ENCODE measurements at regions not wholly inside any gene's neighbourhood (a gene's known extent, or its start where the extent isn't known, plus 50 kb on each side); places are given as distances from the start of the nearest gene placed in this dataset.
"Not testable (repeated sequence)": the region's sequence is repeated elsewhere in the genome, so short reads cannot be mapped to it uniquely, and the experiment has no call there.

DNA sequence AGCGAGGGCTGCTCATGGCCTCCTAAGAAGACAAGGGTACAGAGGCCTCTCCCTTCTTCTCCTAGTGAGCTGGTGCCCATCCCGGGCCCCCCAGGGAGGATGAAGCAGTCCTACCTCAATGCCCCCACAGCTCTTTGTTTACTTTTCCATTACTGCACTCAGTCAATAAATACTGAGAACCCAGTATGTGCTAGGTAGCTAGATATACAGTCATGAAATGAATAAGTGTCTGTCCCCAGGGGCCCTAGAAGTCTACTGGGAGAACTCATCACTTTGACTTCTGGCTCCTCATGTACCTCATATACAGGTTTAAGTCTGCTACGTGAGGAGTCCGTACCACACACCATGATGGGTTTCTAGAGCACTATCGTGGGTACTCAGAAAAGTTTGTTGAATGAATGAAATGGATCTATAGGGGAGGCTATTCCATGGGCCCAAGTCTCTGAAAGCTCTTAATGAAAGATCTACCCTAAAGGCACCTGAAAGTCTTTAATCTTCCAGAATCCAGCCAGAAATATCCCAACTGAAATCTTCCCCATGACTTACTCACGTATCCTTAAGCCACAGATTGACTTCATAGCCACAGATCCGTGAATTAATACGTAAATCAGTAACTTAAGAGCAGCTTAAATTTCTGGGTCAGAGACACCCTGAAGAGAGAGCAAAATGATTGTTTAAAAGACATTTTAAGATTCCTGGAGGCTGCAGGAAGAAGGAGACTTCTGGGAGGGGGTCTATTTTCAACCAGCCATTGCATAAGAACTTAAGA is 51.6 kb upstream of the POMP start:
- DNase-seq (ENCODE audit: low read depth in 2 of 2), result no peak

DNA sequence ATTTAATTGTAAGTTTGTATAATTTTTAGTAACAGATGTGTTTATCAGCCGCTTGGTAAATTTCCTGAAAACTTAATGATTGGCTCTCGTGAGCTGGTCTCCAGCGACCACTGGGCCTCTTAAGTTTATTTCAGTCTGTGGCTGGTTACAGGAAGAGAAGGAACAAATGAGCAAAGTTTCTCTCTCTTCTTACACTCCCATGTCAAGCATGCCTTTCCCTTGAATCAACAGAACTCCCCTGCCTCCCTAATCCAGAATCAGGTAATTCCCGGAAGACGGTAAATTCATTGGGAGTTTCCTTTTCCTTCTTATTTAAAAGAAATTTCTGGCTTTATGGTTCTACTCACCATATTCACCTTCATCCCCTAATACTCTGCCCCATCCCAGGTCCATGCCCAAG is 52.5 kb upstream of the POMP start:
- no peak for DNase-seq (ENCODE audit: low read depth in 2 of 2)

DNA sequence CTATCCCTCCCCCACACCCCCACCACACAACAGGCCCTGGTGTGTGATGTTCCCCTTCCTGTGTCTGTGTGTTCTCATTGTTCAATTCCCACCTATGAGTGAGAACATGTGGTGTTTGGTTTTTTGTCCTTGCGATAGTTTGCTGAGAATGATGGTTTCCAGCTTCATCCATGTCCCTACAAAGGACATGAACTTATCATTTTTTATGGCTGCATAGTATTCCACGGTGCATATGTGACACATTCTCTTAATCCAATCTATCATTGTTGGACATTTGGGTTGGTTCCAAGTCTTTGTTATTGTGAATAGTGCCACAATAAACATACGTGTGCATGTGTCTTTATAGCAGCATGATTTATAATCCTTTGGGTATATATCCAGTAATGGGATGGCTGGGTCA is 53.8 kb upstream of the POMP start:
- not testable (repeated sequence) for DNase-seq (ENCODE audit: low read depth in 2 of 2)

DNA sequence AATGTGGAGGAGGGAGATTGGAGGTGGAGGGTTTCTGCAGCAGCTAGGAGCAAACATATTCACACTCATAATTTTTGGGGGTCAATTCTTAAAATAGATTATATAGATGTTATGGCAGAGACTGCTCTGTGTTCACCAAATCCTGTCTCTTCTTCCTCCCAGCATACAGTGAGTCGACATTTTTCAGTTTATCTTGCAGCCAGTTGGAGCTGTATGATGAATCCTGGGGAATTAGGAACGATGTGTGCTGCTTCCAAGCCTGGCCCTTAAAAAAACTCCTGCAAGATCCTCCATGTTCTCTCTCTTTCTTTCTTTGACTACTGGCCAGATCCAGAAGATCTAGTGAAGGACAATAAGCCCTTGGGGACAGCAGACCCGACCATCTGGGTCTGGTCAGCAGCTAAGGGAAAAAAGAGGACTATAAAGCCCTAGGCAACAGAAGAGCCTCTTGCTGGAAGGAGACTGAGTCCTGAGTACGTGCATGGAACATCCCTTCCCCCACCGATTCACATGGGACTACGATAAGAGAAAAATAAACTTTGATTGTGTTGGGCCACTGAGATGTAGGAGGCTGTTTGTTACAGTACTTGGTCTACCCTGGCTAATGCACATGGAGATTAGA is 55.8 kb upstream of the POMP start:
- no peak for DNase-seq (ENCODE audit: low read depth in 2 of 2)

DNA sequence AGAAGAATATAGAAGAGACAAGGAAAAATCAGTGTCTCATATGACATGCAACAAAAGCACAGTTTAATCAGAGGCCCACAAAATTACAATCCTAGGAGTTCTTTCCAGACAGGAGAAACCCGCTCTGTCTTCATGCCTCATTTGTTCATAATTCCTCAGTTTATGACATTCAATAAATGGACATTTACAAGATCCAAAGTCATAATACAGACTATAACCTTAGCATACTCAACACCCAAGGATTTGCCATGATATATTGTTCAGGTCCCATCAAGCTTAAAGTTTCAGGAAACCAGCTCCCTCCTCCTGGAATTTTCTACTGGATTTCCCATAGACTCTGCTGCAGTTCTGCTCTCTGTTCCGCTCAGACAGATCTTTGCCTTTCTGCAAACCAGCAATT is 56.4 kb upstream of the POMP start:
- no peak for DNase-seq (ENCODE audit: low read depth in 2 of 2)

DNA sequence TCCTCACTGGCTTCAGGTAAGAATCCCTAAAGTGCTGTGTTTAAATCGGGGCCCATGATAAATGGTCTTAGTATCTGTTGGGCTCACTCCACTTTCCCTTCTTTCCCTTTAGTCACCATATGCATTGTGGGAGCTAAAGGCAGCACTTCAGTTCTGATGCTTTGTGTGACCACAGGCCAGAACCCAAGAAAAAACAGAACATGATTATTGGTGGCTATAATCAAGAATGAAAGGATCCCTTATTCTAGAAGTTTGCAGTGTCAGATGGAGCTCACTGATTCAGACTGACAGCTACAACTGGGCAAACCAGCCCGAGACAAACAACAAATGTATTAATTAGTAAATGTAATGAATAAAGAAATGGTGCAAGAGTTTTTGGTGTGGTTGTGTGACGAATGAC is 57.3 kb upstream of the POMP start:
- no peak for DNase-seq (ENCODE audit: low read depth in 2 of 2)

DNA sequence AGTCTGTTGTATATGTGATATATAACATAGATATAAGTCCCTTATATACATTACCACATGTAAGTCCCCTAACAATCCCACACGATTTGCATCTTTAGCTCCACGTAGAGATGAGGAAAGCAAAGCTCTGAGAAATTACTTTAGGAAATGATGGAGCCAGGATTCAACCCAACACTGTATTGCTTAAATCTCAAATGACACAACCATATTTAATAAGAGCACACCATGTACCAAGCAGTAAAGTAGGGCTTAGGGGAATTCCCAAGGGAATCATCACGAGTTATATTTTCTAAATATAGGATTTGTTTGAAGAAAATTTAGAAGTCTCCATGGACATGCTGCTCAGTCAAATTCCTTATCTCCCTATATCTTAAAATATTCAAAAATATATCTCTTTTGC is 61.3 kb upstream of the POMP start:
- no peak for DNase-seq (ENCODE audit: low read depth in 2 of 2)

DNA sequence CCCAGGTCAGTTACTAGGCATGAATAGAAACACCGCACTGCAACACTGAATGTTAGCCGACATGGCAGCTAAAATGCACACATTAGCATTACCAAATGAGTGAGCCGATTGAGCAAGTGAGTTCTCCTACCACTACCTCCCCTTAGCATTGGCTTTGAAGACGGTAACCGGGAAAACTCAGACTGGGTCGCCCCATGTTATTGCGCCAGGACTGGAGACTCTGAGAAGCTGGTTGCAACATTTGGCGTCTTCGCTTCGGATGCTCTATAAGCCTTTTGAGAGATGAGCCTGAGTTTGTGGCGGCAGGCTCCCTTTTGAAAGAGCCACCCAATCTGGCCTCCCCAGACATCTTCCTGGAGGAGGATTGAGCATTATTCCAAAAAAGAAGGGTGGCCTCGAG is 68.5 kb upstream of the POMP start:
- no peak for DNase-seq (ENCODE audit: low read depth in 2 of 2)

DNA sequence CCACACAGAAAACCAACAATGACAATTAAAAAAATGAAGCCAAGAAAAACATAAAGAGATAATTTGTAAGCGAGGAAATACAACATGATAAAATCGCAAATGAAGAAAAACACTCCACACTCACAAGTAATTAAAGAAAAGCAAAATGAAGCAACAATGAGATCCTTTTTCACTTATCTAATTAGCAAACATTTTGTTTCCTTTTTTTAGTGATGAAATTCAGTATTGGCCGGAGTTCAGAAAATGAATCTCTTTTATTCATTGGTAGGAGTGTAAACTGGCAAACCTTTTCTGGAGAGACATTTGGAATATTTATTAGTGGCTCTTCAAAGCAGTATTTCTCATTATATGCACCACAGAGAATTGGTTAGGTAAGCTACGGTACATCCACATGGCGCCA is 70.6 kb upstream of the POMP start:
- DNase-seq (ENCODE audit: low read depth in 2 of 2), result no peak

DNA sequence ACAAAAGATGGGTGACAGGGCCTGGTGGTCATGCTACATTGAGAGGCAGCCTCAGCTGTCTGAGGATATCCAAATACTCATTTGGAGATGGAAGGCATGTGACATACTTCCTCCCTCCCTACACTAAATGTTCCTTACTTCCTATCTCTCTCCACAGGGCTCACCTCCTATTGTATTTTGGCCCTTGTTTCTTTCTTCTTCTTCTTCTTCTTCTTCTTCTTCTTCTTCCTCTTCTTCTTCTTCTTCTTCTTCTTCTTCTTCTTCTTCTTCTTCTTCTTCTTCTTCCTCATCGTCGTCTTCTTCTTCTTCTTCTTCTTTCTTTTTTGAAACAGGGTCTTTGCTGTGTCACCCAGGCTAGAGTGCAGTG is 71.8 kb upstream of the POMP start:
- no peak for DNase-seq (ENCODE audit: low read depth in 2 of 2)

DNA sequence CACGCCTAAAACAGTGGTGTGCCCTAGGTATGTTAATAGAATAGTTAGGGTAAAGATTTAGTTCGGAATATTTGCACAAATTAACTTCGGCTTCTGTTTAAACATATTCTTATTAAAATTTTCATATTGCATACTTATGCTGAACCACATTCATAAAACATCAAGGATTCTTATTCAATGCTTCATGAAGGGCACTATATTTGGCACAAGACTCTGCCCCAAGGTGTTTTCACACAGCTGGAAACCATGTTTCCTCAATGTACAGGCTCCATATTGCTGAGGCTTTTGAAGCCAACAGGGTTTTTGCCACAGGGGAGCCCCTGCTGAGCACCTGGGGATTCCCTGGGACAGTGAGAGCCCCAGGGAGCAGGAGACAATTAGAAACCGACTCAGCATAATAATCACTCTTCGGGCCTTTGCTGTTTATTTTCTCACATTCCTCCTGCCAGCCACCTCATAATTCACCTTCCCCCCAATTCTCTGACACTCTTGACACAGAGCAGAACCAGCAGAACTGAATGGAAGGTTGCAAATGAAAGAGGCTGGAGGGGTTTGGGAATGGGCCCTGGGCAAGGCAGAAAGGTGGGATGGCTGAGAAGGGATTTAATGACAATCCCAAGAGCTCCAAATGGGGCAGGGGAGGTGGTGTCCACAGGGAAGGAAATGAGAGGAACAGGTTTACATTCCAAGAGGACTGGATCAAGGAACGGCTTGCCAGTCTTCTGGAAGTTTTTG is 72.3 kb upstream of the POMP start:
- DNase-seq (ENCODE audit: low read depth in 2 of 2), result no peak

DNA sequence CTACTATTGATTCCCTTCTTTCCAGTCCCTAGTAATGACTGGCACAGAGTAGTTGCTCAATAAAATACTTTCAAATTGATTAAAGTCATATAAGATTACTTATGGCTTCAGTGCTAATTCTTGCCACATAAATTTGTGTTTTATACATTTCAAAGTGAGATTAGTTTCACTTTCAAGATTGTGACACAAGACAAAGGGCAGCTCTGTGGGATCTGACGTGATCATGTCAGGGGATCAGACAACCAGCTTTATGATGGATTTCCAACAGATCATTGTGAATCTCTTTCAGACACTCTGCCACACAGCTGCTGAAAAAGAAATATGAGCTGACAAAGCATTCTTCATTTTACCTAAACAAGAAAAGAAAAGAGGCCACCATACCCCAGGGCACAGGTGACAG is 73.4 kb upstream of the POMP start:
- no peak for DNase-seq (ENCODE audit: low read depth in 2 of 2)

DNA sequence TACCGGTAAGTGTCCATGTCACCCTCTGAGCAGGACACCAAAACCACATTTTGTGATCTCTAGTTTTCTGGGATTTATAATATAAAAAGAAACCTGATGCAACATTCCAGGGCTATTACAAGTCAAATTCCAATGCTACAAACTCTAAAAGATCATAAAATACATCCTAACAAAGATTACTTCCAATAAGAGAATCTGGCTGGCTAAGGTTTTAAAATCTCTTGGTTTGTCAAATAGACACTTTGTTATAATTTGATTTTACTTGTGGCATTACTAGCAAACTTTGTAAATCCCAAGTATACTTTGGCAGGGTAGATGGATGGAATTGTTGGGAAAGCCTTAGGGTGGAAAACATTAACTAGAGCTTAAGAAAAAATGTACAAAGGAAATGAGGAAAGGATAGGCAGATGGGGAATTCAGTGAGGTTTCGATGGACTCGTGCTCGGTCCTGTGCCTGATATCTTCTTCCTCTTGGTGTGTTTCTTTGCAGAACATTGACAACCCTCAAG is 74.0 kb upstream of the POMP start:
- DNase-seq (ENCODE audit: low read depth in 2 of 2), result no peak

DNA sequence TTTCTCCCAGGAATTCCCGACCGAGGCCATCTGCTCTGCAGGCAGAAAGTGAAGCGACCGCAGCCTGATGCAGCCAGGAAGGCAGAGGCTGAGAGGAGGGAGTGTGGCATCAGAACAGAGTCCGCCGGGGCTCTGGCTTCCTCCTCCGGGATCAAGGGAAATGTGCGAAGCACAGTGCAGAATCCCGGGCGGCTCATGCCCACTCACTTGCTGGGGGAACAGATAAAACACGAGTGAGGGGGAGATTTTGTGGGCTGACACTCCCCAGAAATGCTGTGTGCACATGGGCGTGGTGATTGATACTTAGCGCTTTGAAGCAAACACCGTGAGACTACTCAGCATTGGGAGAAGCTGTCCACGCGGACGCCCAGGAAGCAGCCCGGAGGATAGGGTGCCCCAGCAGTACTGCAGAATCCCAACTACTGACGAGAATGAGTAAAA is 75.3 kb upstream of the POMP start:
- no peak for DNase-seq (ENCODE audit: low read depth in 2 of 2)

DNA sequence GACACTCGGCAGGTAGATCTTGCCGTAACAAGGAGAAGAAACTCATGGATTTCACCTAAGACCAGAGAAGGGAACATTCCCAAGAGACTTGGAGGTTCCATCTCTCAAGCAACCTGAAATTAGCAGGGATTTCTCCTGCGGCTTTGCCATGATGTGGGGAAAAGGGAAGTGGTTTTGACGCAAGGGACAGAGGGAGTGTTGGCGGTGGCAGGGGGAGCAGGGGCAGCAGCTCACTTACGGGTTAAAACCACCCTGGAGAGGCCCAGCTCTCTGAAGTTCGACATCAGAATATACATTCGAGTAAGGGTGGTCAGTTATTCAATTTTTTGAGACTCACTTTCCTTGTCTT is 76.1 kb upstream of the POMP start:
- DNase-seq (ENCODE audit: low read depth in 2 of 2), result no peak

DNA sequence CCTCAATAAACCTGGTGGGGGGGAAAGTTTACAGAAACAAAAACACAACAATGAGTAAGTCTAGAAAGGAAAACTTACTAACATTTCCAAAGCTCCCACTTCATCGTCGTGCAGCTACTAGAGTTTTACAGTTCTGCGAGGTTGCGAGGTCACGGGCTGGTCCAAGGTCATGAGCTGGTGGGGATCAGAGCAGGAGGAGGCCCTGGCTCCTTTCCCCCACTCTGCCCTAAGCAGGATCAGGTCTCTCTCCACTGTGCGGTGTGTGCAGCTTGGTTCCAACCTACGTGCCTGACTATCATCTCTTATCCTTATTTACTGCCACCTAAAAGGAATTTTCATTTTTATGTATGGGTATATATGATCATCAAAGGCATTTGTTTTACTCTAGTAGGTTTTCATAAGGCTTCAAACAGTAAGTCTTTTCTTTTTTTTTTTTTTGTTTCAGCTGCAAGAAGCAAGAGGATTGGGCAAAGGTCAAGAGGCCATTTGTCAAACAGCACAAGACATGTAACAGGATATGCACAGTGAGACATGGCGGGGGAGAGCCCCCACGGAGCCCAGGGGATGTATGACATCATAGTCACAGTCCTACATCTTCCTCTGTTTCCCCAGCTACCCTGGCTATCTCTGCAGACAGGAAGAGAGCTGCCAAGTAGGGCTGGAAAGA is 76.6 kb upstream of the POMP start:
- DNase-seq (ENCODE audit: low read depth in 2 of 2), result peak in 1 of 2 donors; percentile 74

DNA sequence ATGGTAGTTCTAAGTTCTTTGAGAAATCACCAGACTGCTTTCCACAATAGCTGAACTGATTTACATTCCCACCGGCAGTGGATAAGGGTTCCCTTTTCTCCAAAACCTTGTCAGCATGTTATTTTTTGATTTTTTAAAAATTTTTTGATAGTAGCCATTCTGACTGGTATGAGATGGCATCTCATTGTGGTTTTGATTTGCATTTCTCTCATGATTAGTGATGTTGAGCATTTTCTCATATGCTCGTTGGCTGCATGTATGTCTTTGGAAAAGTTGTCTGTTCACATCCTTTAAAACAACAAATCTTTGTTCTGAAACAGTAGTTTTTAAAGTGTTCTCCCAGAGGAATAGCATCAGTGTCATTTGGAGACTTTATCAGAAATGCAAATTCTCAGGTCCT is 77.5 kb upstream of the POMP start:
- no peak for DNase-seq (ENCODE audit: low read depth in 2 of 2)

DNA sequence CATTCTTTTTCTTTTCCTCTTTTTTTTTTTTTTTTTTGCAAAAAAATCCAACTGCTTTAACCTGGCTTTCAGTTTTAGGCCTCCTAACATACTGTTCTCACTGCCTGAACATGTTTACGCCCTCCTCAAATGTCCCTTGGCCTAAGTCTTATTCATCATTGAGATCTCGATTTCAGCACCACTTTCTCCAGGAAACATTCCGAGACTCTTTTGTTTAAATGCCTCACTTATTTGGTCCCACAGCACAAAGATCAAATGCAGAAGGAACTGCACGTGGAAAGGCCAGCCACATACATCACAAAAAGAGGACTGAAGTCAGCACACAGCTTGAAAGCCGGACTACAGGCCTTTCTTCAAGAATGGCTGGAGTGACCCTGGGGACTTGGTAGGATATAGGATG is 79.2 kb upstream of the POMP start:
- peak in 1 of 2 donors; percentile 59 for DNase-seq (ENCODE audit: low read depth in 2 of 2)

DNA sequence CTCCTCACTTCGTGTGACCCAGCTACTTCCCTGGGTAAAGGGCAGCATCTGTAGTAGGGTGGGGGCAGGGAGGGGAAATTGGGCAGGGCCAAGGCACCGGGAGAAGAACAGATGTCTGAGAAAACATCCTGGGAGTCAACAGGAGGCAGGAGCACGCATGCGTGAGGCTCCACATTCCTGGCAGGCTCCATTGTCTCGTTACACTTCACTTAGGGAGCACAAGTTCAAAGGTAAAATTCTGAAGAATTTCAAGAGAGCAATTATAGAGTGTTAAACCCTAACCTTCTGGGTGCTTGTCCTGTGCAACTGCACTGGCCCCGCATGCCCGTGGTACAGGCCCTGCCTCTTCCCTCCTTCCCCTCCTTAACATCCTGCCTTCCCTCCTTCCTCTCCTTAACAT is 79.6 kb upstream of the POMP start:
- peak in 1 of 2 donors; percentile 20 for DNase-seq (ENCODE audit: low read depth in 2 of 2)

DNA sequence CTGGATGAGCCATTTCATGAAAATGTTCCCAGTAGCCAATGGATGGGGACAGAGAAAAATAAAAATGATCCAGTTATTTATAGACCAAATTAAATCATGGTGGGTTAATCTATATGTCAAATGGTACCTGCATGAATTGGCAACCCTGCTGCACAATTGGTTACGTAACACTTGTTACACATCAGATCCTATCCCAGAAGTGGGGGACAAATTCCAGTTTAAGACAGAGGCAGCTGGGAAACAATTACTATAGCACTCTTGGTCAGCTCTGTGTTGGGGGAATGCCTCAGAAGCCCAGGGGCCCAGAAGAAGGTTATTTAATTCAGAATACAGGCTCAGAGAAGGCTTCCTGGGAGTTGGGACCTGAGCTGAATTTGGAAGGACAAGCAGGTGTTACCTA is 81.1 kb upstream of the FLT1 start:
- DNase-seq (ENCODE audit: low read depth in 2 of 2), result no peak

DNA sequence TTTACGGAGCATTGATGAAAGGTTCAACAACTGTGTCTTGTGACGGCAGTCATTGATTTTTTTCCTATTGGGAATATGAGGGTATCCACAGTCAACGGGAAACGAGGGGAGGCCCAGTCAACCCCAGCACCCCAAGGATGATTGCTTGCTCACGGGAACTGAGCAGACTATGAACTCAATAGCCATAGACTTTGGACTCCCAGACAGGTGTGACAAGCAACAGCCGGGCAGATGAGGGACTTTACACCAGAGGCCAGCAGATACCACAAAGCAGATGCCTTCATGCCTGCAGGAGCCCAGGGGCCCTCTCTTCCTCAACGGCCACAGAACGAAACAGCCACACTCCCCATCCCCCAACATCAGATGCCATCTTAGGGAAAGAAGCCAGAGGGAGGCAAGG is 80.3 kb upstream of the FLT1 start:
- no peak for DNase-seq (ENCODE audit: low read depth in 2 of 2)

DNA sequence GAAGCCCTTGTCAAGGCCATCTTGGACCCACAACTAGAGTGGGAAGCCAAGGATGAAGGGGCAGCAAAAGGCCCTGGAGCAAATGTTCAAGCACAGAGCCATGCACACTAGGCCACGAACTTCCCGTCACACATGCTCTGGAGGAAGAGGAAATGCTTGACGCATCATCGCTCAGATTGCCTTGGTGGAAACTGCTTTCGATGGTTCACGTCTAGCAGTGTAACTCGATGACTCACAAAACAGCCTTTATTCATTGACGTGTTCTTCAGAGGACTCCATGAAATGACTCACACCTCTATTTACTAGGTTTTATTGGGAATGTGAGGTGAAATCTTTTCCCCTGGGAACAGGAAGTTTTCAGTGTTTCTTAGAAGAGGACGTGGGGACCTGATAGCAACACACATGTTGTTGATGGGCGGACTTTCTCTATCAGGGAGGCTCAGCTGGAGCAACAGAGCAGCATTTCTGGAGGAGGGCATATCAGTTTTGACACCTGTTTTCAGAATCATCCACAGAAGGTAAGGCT is 79.8 kb upstream of the FLT1 start:
- DNase-seq (ENCODE audit: low read depth in 2 of 2), result peak; percentile 83 to 100

Measured in lung microvascular endothelial cell (primary cell).